DMS53 (cell line): ENCODE measurements at regions not wholly inside any gene's neighbourhood (a gene's known extent, or its start where the extent isn't known, plus 50 kb on each side); places are given as distances from the start of the nearest gene placed in this dataset.

ENCODE experiments used
- DNase-seq: peaks from one replicate; lab custom pipeline; 2025; lab: John Stamatoyannopoulos, UW

DNA sequence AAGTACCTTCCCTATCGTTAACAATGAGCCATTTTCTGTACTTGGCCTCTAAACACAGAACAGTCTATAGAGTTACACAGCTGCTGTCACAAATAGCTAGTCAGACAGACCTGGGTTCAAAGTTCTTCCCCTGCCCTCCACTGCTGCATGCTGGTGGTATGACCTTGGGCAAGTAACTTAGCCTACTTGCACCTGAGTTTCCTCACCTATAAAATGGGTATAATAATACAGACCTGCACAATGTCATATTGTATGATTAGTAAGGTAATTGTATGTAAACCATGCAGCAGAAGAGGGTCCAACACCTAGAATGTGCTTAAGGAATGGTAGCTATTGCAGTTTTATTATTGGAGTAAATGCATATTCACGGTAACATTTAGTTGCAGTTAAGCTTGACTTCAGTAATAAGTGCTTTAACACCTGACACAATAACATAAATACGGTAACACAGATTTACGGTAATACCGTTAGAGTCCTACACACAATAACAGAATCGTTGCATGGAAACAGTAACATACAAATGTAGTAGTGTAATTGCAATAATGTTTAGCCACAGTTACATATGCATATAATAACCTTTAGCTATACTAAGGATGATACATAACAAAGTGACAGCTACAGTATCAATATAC, 193.3 kb upstream of the CSF3R start:
- DNase-seq, result no peak

GRCh38 chr1:36675106-36675505, 192.4 kb upstream of the CSF3R start:
- DNase-seq, result no peak

DNA sequence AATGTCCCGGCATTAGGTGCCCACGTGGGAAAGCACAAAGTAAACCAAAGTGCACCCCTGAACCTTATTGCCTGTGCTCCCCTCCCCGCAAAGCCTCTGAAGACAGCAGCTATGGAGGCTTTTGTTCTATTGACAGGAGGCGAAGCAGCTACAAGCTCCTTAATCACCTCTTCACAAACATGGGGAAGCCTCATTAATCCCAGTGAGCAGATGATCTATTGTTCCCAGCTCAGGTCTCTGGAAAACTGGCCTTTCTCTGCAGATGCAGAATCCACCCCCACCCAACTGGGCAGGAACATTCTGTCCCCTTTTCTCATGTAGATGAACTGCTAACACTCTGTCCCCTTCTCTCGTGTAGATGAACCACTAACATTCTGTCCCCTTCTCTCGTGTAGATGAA, 190.5 kb upstream of the CSF3R start:
- no peak for DNase-seq

- no peak for DNase-seq
Measured at GRCh38 chr1:36669262-36669661, 186.5 kb upstream of the CSF3R start.

DNA sequence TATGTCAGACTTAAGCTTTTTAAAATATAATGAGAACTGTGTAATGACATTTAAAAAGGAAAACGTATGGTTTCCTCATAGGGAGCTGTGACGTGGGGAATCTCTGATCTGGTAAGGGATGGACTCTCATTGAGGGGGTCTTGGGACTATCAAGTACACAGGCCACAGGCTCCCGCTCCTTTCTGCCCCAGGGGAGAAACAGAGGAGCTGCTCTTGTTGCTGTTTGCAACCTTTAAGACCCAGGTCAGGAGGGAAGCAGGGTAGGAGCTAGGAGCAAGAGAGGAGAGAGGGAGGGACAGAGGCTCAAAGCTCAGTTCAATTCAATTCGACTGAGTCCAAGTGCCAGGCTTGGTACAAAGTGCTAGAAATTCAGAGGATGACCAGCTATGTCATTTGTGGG, 185.1 kb upstream of the CSF3R start:
- DNase-seq, result no peak

DNA sequence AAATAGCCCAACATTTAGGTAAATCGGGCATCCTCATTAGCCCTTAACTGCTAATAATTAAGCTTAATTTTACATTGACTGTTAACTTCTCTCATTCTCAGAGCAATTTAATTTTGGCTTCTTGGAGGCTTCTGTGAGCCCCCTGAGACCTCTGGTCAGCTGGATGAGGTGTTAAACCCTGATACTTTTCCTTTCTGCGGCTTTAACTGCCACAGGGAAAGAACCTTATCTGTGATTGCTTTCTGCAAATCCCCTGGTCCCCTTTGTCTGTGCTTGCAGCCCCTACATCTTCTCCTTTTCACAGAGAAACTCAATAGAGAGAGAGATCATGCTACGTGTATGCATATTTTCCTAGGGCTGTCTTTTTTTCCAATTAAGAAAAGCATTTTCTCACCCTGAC, 184.5 kb upstream of the CSF3R start:
- no peak for DNase-seq

DNA sequence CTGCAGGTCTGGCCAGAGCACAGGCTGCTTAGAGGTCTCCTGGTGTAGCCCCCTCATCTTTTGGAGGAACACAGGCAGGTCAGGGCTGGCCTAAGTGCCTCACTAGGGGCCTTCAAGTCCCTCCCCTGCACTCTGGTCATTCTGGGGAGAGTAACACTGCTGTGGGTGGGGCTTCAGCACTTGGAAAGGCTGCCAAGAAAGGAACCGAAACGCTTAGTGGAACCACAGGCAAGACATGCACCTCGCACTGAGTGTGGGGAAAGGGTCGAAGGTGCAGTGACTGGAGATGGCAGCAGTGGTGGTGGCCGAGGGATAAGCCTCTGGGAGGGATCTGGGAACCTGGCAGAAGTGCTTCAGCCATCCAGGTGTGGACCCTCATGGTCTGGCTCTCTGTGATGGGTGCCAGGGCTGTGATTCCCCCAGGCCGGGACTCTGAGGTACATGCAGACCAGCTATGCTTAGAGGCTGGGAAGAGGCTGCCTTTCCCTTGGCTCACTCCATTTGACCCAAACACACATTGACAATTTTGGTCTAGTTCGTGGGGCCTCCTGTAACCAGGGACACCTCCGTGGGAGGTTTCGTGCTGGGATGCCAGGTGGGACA, 182.9 kb upstream of the CSF3R start:
- DNase-seq, result no peak

DNA sequence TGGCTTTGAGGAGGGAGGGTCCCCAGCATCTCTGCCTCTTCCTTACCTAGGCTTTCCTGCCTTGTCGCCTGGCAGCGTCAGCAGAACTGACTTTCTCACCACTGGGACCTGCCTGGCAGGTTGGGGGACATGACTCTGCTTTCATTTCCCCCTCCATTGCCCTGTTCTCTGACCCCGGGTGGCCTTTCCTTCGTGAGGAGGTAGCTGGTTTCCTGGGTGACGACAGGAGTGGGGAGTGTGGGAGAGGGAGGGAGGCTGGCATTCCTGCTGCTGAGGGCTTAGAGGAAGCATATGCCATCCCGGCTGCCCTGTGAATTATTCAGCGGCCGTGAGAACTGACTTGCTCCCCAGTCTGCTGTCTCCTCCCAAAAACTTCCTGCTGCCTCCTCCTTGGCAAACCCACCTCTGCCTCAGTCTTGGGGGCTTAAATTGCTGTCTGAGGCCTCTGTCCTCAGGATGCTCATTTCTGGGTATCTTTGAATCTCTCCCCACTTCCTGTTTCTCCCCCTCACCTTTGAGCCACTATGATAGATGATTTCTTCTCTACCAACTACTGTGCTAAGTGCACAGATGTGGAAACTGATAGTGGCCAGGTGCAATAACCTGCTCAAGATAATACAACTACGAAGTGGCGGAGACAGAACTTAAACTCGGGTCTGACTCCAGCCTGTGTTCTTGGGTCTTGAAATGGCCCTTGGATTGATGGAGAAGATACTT, 182.0 kb upstream of the CSF3R start:
- DNase-seq, result no peak

GRCh38 chr1:36663772-36664430, 181.2 kb upstream of the CSF3R start:
- no peak for DNase-seq

- DNase-seq, result no peak
Measured at GRCh38 chr1:36658838-36659237, 176.1 kb upstream of the CSF3R start.

- no peak for DNase-seq
Measured at GRCh38 chr1:36657826-36658225, 175.1 kb upstream of the CSF3R start.

DNA sequence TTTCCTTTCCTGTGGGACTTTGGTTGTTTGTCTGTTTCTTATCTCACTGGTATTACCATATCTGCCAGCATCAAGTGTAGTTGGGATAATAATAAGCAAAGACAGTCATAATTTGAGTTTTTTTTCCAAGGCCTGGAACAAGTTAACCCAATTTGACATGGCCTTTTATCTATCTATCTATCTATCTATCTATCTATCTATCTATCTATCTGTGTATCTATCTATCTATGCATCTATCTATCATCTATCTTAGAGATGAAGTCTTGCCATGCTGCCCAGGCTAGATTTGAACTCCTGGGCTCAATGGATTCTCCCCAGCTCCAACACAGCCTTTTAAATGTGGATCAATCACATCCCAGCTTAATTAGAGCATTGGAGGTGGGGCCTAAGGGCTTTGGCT, 174.1 kb upstream of the CSF3R start:
- DNase-seq, result no peak

DNA sequence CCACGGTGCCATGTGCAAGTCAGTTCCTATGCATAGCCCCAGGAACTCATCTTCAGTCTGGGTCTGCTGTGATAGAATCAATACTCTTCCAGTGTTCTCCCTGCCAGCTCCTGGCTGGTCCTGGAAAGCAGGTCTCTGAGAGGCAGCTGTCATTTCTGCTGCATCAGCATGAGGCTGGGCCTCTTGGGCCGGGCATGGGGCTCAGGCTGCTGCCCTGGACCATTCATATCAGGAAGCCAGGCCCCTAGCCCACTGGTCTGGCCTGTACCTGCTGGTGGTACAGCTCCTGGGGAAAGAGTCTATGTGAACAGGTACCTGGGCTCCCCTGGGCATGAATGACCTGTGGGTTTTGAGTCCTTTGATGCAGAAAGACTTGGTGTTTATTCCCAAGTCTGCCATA, 173.6 kb upstream of the CSF3R start:
- no peak for DNase-seq

GRCh38 chr1:36654586-36654985, 171.9 kb upstream of the CSF3R start:
- no peak for DNase-seq

DNA sequence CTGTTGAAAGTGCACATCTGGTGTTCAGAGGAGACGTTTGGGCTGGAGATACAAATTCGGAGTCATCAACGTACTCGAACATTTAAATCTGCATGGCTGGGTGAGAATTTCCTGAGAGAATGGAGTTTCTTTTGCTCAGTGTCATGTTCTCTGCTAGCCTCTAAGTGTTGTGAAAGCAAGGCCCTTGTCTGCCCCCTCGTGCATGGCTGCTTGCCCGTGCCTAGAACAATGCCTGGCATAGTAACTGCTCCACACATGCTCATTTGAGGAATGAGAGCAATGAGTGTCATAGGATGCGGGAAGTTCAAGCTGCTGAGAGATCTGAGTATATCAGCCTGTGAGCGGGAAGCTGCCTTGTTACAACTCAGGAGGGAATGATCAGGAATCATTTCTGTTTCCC, 171.1 kb upstream of the CSF3R start:
- peak; percentile 14 for DNase-seq

GRCh38 chr1:36652586-36652985, 169.9 kb upstream of the CSF3R start:
- DNase-seq, result no peak

GRCh38 chr1:36652011-36652410, 169.3 kb upstream of the CSF3R start:
- DNase-seq, result no peak

DNA sequence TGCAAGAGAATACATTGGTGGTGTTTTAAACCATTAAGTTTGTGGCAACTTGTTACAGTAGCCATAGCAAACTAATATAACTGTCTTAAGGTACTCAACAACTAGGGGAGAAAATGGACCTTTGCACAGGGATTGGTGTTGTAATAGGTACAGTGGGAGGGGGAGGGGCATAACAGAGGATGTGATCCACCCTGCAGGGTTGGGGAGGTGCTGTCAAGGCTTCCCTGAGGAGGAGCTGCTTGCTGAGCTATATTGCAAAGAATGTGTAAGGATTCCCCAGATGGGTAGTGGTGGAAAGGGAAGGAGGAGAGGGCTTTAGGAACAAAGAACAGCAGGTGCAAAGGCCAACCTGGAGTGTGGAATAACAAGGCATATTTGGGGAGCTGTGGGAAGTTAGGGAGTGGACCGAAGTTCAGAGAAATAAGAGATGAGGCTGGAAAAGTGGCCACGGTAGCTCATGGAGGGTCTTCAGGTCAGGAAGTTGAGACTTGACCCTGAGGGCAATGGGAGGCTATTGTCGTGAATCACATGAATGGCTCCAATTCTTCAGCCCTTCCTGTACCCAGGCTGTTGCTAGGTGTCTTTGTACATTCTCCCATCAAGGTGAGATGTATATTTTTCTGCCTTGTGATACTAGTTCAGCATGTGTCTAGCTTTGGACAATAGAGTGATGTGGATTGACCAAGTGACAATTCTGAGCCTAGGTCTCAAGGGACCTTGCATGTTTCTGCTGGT, 168.6 kb upstream of the CSF3R start:
- DNase-seq, result no peak

GRCh38 chr1:36650200-36651065, 167.7 kb upstream of the CSF3R start:
- DNase-seq, result peak; percentile 74

GRCh38 chr1:36645867-36646266, 163.2 kb upstream of the CSF3R start:
- DNase-seq, result no peak

DNA sequence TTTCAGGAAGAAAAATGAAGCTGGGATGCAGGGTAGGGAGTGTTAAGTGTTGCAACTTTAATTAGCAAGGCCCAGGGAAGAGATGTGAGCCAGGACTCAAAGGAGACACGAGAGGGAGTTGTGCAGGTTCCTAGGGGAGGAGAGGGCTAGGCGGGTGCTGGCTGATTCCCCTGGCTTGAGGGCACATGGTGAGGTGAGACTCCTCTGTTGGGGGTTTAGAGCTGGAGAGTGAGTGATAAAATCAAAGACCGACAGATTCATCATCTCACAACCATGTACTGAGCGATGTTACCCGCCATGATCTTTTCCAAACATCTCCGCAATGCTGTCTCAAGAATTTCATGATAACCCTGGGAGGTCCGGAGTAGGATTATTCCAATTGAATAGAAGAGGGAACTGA, 161.8 kb upstream of the CSF3R start:
- no peak for DNase-seq
